HUES6 (cell line): ENCODE measurements at regions not wholly inside any gene's neighbourhood (a gene's known extent, or its start where the extent isn't known, plus 50 kb on each side); places are given as distances from the start of the nearest gene placed in this dataset.

Experiments used
- H3K27ac ChIP-seq: 2 replicates; pipeline ENCODE4 v1.7.0; 2013; ENCODE audit warnings: low read depth, mild to moderate bottlenecking, low read length, inconsistent platforms
- H3K27me3 ChIP-seq: 2 replicates; pipeline ENCODE4 v1.6.1; 2013; ENCODE audit warnings: low read length; ENCODE audit not compliant: control insufficient read depth, insufficient read depth
- H3K36me3 ChIP-seq: 2 replicates; pipeline ENCODE4 v1.6.1; 2013; ENCODE audit warnings: low read length; ENCODE audit not compliant: control insufficient read depth, insufficient read depth
- H3K4me1 ChIP-seq: 2 replicates; pipeline ENCODE4 v1.6.1; 2013; ENCODE audit warnings: low read length; ENCODE audit not compliant: control insufficient read depth, insufficient read depth
- H3K4me3 ChIP-seq: 2 replicates; pipeline ENCODE4 v1.5.1; 2013; ENCODE audit warnings: low read depth, low read length
- H3K9ac ChIP-seq: one replicate; pipeline ENCODE4 v1.6.1; 2013; ENCODE audit warnings: mild to moderate bottlenecking, low read length
- H3K9me3 ChIP-seq: 2 replicates; pipeline ENCODE4 v1.6.1; 2013; ENCODE audit warnings: low read depth, low read length; ENCODE audit not compliant: control insufficient read depth, insufficient read depth

DNA sequence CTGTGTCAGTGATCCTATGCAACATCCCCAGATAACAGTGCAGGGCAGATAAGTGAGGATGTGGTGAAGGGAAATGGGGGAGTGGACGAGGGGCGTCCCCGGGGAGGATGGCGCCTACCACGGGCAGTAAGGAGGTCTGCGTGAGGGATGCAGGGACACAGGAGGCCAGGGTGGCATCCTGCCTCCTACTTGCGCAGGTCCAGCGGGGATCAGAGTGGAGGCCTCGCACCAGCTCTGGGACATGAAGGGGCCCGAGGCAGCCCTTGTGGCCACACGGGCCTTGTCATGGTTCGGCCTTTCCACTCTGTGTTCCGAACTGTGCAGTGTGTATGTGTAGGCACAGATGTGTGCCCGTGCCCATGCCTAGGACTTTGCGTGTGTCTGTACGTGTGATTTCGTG lies 1227.5 kb downstream of the BRD1 start:
- Histone ChIP-seq H3K27ac (no peak overlapping the region), H3K9me3 (peaks cover 10% of the 10 kb centered on the region; the same call in 1 of the 2 replicates), H3K4me3 (no peak overlapping the region), H3K4me1 (no peaks in the 10 kb centered on the region), H3K9ac (no peak overlapping the region), H3K36me3 (no peaks in the 10 kb centered on the region), H3K27me3 (no peaks in the 10 kb centered on the region)

DNA sequence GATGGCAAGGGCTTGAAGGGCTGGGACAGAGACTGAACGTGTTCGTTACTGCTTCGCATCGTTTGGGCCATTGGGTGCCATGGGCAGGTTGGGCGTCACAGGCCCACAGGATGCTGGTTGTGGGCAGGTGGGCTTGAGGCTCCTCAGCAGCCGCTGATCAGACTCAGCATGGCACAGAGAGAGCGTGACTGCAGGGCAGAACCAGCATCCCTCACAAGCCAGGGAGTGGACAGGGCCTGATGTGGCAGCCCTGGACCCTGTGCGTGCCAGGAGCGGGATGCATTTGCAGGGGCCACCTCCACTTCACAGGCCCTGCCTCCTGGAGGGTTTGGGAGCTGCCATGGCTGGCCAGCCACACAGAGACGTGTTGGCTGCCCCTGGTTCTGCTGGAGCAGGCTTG lies 1228.3 kb downstream of the BRD1 start:
- H3K9me3 ChIP-seq, result peaks cover 6% of the 10 kb centered on the region; the same call in 1 of the 2 replicates
- H3K9ac ChIP-seq, result no peak overlapping the region
- H3K27me3 ChIP-seq, result no peaks in the 10 kb centered on the region
- no peaks in the 10 kb centered on the region for H3K4me1 ChIP-seq
- H3K4me3 ChIP-seq, result no peak overlapping the region
- H3K36me3 ChIP-seq, result no peaks in the 10 kb centered on the region
- no peak overlapping the region for H3K27ac ChIP-seq

DNA sequence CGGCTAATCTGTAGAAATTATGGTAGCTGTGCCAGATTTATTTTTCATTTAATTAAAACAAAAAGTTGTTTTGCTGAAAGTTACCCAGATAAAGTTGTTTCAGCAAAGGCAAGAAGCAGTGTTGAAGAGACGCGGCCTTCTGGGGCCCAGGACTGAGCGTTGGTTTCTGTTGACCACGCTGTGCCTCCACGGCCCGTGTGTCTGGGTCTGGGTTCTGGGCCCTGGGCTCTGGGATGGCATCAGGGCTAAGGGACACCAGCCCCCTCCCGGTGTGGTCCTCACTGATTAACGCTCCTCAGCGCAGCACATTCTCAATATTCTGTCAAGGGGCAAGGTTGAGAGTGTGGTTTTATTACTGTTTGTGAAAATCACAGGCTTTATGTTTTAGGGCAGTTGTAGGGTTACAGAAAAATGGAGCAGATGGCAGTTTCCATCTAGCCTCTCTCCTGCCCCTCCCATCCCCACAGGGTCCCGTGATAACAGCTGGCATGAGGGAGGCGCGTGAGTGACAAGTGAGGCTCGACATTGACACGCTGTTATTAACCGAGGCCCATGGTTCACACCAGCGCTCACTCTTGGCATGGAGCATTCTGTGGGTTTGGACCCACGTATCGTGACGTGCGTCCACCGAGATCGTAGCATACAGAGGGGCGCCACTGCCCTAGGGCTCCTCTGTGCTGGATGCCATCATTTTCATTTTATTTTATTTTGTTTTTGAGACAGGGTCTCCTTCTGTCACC lies 1231.4 kb downstream of the BRD1 start:
- H3K36me3 ChIP-seq, result no peaks in the 10 kb centered on the region
- H3K9ac ChIP-seq, result no peak overlapping the region
- H3K4me3 ChIP-seq, result no peak overlapping the region
- H3K27me3 ChIP-seq, result no peaks in the 10 kb centered on the region
- no peak overlapping the region for H3K27ac ChIP-seq
- peaks cover 6% of the 10 kb centered on the region; the same call in 1 of the 2 replicates for H3K9me3 ChIP-seq
- no peaks in the 10 kb centered on the region for H3K4me1 ChIP-seq

DNA sequence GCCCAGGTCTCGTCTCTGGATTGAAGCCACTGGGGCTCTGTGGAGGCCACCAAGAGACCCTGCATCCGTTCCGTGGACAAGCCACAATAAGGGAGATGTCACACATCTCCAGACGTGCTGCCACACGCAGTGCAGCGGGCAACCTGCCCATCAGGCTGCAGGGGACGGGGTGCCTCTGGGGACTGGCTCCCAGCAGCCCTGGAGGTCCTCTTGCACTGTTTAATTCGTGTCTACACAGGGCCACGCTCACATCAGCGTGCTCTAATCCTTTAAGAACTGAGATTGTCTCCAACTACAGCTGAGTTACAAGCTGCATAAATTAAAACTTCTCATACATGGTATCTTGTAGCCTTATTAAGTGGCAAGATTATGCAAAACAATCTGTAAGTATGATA lies 1232.2 kb downstream of the BRD1 start:
- Histone ChIP-seq H3K9ac (no peak overlapping the region), H3K27me3 (no peaks in the 10 kb centered on the region), H3K9me3 (peaks cover 6% of the 10 kb centered on the region; the same call in 1 of the 2 replicates), H3K4me1 (no peaks in the 10 kb centered on the region), H3K27ac (no peak overlapping the region), H3K4me3 (no peak overlapping the region), H3K36me3 (no peaks in the 10 kb centered on the region)

- Histone ChIP-seq H3K9me3 (peaks cover 6% of the 10 kb centered on the region; the same call in 1 of the 2 replicates), H3K9ac (no peak overlapping the region), H3K4me3 (no peak overlapping the region), H3K27me3 (no peaks in the 10 kb centered on the region), H3K36me3 (no peaks in the 10 kb centered on the region), H3K4me1 (no peaks in the 10 kb centered on the region), H3K27ac (no peak overlapping the region)
Measured at GRCh38 chr22:48594757-48595510, 1232.7 kb downstream of the BRD1 start.

GRCh38 chr22:48594016-48594756 lies 1233.5 kb downstream of the BRD1 start:
- no peaks in the 10 kb centered on the region for H3K36me3 ChIP-seq
- H3K4me3 ChIP-seq, result no peak overlapping the region
- H3K9ac ChIP-seq, result no peak overlapping the region
- H3K9me3 ChIP-seq, result peaks cover 6% of the 10 kb centered on the region; the same call in 1 of the 2 replicates
- H3K27ac ChIP-seq, result no peak overlapping the region
- no peaks in the 10 kb centered on the region for H3K4me1 ChIP-seq
- H3K27me3 ChIP-seq, result no peaks in the 10 kb centered on the region

- Histone ChIP-seq H3K36me3 (no peaks in the 10 kb centered on the region), H3K9ac (no peak overlapping the region), H3K4me1 (no peaks in the 10 kb centered on the region), H3K27ac (no peak overlapping the region), H3K27me3 (no peaks in the 10 kb centered on the region), H3K9me3 (peaks cover 6% of the 10 kb centered on the region; the same call in 1 of the 2 replicates), H3K4me3 (no peak overlapping the region)
Measured at GRCh38 chr22:48593551-48593950, 1234.1 kb downstream of the BRD1 start.

GRCh38 chr22:48592931-48593330 lies 1234.7 kb downstream of the BRD1 start:
- Histone ChIP-seq H3K9ac (no peak overlapping the region), H3K4me3 (no peak overlapping the region), H3K27ac (no peak overlapping the region), H3K36me3 (no peaks in the 10 kb centered on the region), H3K4me1 (no peaks in the 10 kb centered on the region), H3K9me3 (0 out of 2 replicates have a peak, but pooled peaks cover 3% of the 10 kb centered on the region), H3K27me3 (no peaks in the 10 kb centered on the region)

DNA sequence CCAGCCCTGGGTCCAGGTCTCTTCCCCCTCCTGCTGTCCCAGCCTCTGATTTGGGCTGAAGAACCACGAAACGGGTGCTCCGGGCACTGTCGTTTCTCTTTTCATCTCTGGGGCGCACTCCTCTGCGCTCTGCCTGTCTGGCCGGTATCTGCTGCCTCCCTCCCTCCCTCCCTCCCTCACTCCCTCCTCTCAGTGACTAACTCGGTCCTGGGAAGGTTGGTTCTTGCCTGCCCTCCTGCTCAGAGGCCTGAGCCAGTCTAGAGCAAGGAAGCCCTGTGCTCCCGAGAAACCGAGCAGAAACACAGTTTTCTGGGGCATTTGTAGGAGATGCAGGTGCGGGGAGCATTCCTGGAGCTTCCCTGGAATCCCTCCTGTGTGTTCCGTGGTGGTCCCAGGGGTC lies 1235.2 kb downstream of the BRD1 start:
- Histone ChIP-seq H3K27me3 (no peaks in the 10 kb centered on the region), H3K27ac (no peak overlapping the region), H3K9ac (no peak overlapping the region), H3K36me3 (no peaks in the 10 kb centered on the region), H3K9me3 (0 out of 2 replicates have a peak, but pooled peaks cover under 1% of the 10 kb centered on the region), H3K4me3 (no peak overlapping the region), H3K4me1 (no peaks in the 10 kb centered on the region)

- Histone ChIP-seq H3K9ac (no peak overlapping the region), H3K4me1 (no peaks in the 10 kb centered on the region), H3K27me3 (no peaks in the 10 kb centered on the region), H3K4me3 (no peak overlapping the region), H3K36me3 (no peaks in the 10 kb centered on the region), H3K27ac (no peak overlapping the region), H3K9me3 (no peaks in the 10 kb centered on the region)
Measured at GRCh38 chr22:48592066-48592345, 1235.7 kb downstream of the BRD1 start.
